NCI-H187 treated with DMSO at 0.1 percent for 48 hours (cell line): ENCODE measurements at regions not wholly inside any gene's neighbourhood (a gene's known extent, or its start where the extent isn't known, plus 50 kb on each side); places are given as distances from the start of the nearest gene placed in this dataset.
"Not testable (repeated sequence)": the region's sequence is repeated elsewhere in the genome, so short reads cannot be mapped to it uniquely, and the experiment has no call there.

Experiments used
- DNase-seq: peaks from one replicate; lab custom pipeline; 2025; lab: John Stamatoyannopoulos, UW

- DNase-seq, result no peak
Measured at GRCh38 chr2:63740020-63740419, 101.7 kb upstream of the UGP2 start.

- no peak for DNase-seq
Measured at GRCh38 chr2:63740943-63741342, 100.8 kb upstream of the UGP2 start.

GRCh38 chr2:63741884-63742579, 99.7 kb upstream of the UGP2 start:
- no peak for DNase-seq

- DNase-seq, result no peak
Measured at GRCh38 chr2:63742580-63742976, 99.1 kb upstream of the UGP2 start.

- DNase-seq, result no peak
Measured at GRCh38 chr2:63743170-63743981, 98.3 kb upstream of the UGP2 start.

GRCh38 chr2:63743982-63744966, 97.4 kb upstream of the UGP2 start:
- DNase-seq, result no peak

GRCh38 chr2:63746548-63746947, 95.1 kb upstream of the UGP2 start:
- DNase-seq, result not testable (repeated sequence)

- DNase-seq, result no peak
Measured at GRCh38 chr2:63751901-63752300, 89.8 kb upstream of the UGP2 start.

GRCh38 chr2:63755216-63755615, 86.5 kb upstream of the UGP2 start:
- no peak for DNase-seq

GRCh38 chr2:63755965-63756364, 85.7 kb upstream of the UGP2 start:
- DNase-seq, result no peak

- DNase-seq, result no peak
Measured at GRCh38 chr2:63763391-63763941, 78.2 kb upstream of the UGP2 start.

- DNase-seq, result no peak
Measured at GRCh38 chr2:63764630-63765029, 77.1 kb upstream of the UGP2 start.

- no peak for DNase-seq
Measured at GRCh38 chr2:63765117-63765516, 76.6 kb upstream of the UGP2 start.

- DNase-seq, result no peak
Measured at GRCh38 chr2:63767307-63767706, 74.4 kb upstream of the UGP2 start.

- DNase-seq, result no peak
Measured at GRCh38 chr2:63768051-63768450, 73.6 kb upstream of the UGP2 start.

- no peak for DNase-seq
Measured at GRCh38 chr2:63769915-63770314, 71.8 kb upstream of the UGP2 start.

GRCh38 chr2:63772061-63772460, 69.6 kb upstream of the UGP2 start:
- no peak for DNase-seq

GRCh38 chr2:63775191-63775590, 66.5 kb upstream of the UGP2 start:
- DNase-seq, result no peak

GRCh38 chr2:63776382-63776781, 65.3 kb upstream of the UGP2 start:
- no peak for DNase-seq

GRCh38 chr2:63777816-63778215, 63.9 kb upstream of the UGP2 start:
- no peak for DNase-seq

- DNase-seq, result no peak
Measured at GRCh38 chr2:63778391-63778790, 63.3 kb upstream of the UGP2 start.

- DNase-seq, result no peak
Measured at GRCh38 chr2:63780518-63781155, 61.1 kb upstream of the UGP2 start.
